Gastroesophageal sphincter (tissue), 3 donors: ENCODE measurements at regions not wholly inside any gene's neighbourhood (a gene's known extent, or its start where the extent isn't known, plus 50 kb on each side); places are given as distances from the start of the nearest gene placed in this dataset.

Source experiments
- EP300 ChIP-seq: sonication (generic); formaldehyde crosslinking; IDR thresholded peaks from one replicate; pipeline ENCODE4 v1.6.1; 2017; ENCODE audit warnings: antibody characterized with exemption, mild to moderate bottlenecking
- POLR2A ChIP-seq, 2 donors: fragments of 450-650 bp; IDR thresholded peaks; one replicate each; pipeline ENCODE4 v1.6.1; 2017; ENCODE audit warnings: antibody characterized with exemption in 2 of 2, mild to moderate bottlenecking in 2 of 2, moderate library complexity in 1 of 2
- POLR2AphosphoS5 ChIP-seq: sonication (generic); formaldehyde crosslinking; IDR thresholded peaks from one replicate; pipeline ENCODE4 v1.6.1; 2017; ENCODE audit warnings: antibody characterized with exemption
- TF ChIP-seq, protein P1 (sequence below), 4 experiments: fragments of 200-600 bp in 2 of 4; fragments of 450-650 bp in 2 of 4; sonication (generic) in 1 of 4; IDR thresholded peaks; one replicate each; pipeline ENCODE4 v1.5.1; 2017 to 2019; ENCODE audit warnings: antibody characterized with exemption in 4 of 4, mild to moderate bottlenecking in 2 of 4, moderate library complexity in 2 of 4

DNA sequence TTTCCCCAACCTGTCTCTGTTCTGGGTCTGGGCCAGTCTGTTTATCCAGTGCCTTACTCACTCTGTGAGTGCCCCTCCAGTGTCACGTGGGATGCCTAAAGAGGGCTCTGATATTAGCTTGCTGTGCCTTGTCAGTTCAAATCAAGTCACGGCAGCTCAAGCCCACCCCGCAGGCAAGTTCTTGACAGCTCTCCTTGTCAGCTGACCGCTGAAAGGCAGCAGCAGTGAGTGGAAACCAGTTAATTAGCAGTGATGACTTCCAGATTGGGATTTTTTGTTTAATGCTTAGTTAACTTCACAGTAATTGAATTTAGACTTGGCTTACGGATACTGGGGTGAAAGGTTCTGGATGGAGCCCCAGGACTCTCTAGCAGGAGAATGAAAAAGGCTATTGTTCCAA, 210.1 kb downstream of the PSAT1 start:
- TF ChIP-seq, protein P1, sequence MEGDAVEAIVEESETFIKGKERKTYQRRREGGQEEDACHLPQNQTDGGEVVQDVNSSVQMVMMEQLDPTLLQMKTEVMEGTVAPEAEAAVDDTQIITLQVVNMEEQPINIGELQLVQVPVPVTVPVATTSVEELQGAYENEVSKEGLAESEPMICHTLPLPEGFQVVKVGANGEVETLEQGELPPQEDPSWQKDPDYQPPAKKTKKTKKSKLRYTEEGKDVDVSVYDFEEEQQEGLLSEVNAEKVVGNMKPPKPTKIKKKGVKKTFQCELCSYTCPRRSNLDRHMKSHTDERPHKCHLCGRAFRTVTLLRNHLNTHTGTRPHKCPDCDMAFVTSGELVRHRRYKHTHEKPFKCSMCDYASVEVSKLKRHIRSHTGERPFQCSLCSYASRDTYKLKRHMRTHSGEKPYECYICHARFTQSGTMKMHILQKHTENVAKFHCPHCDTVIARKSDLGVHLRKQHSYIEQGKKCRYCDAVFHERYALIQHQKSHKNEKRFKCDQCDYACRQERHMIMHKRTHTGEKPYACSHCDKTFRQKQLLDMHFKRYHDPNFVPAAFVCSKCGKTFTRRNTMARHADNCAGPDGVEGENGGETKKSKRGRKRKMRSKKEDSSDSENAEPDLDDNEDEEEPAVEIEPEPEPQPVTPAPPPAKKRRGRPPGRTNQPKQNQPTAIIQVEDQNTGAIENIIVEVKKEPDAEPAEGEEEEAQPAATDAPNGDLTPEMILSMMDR (IDR thresholded peaks at IDR 0.05) = no peak
- TF ChIP-seq POLR2A (IDR thresholded peaks at IDR 0.05) = no peak
- no peak for TF ChIP-seq POLR2AphosphoS5
- TF ChIP-seq EP300 = no peak
